Astrocyte (in vitro differentiated cells and primary cell): ENCODE measurements at regions not wholly inside any gene's neighbourhood (a gene's known extent, or its start where the extent isn't known, plus 50 kb on each side); places are given as distances from the start of the nearest gene placed in this dataset.

Source experiments
- DNase-seq: peaks from one replicate; pipeline ENCODE4 v3.0.0-alpha.2; 2010; ENCODE audit warnings: low read depth
- FAIRE-seq: peaks from 2 replicates; lab custom pipeline; 2011; peaks lifted over from hg19 to GRCh38; lab: Jason Lieb, UNC
- H2AFZ ChIP-seq: 2 replicates; pipeline ENCODE4 v1.6.0; 2012; ENCODE audit warnings: low read depth, low read length, inconsistent platforms
- H3K27ac ChIP-seq: 2 replicates; pipeline ENCODE4 v1.5.1; 2011; ENCODE audit warnings: low read depth, low read length, inconsistent platforms
- H3K27me3 ChIP-seq: 2 replicates; pipeline ENCODE4 v1.6.0; 2011; ENCODE audit warnings: low read length, inconsistent platforms; ENCODE audit not compliant: insufficient read depth
- H3K36me3 ChIP-seq: 2 replicates; pipeline ENCODE4 v1.5.1; 2011; ENCODE audit warnings: low read length, inconsistent platforms; ENCODE audit not compliant: insufficient read depth
- H3K4me1 ChIP-seq: 2 replicates; pipeline ENCODE4 v1.5.1; 2011; ENCODE audit warnings: low read length, inconsistent platforms; ENCODE audit not compliant: insufficient read depth
- H3K4me2 ChIP-seq: 2 replicates; pipeline ENCODE4 v1.6.0; 2012; ENCODE audit warnings: low read length, inconsistent platforms
- H3K4me3 ChIP-seq: 2 replicates; pipeline ENCODE4 v1.5.1; 2011; ENCODE audit warnings: low read depth, mild to moderate bottlenecking, low read length, inconsistent platforms; ENCODE audit not compliant: insufficient read depth
- H3K79me2 ChIP-seq: 2 replicates; pipeline ENCODE4 v1.6.0; 2012; ENCODE audit warnings: mild to moderate bottlenecking, low read length, inconsistent platforms; ENCODE audit not compliant: insufficient read depth
- H3K9ac ChIP-seq: 2 replicates; pipeline ENCODE4 v1.6.0; 2012; ENCODE audit warnings: mild to moderate bottlenecking, low read length, inconsistent platforms
- H3K9me3 ChIP-seq: 2 replicates; pipeline ENCODE4 v1.5.1; 2012; ENCODE audit warnings: low read depth, mild to moderate bottlenecking, low read length, inconsistent platforms; ENCODE audit not compliant: insufficient read depth
- H4K20me1 ChIP-seq: 2 replicates; pipeline ENCODE4 v1.6.0; 2012; ENCODE audit warnings: low read length, inconsistent platforms; ENCODE audit not compliant: insufficient read depth
- H3K27ac Mint-ChIP-seq: one replicate; pipeline ENCODE4 v1.8.0; 2021; ENCODE audit warnings: mild to moderate bottlenecking, mixed read lengths; ENCODE audit not compliant: unreplicated experiment
- H3K27me3 Mint-ChIP-seq: one replicate; pipeline ENCODE4 v1.8.0; 2021; ENCODE audit warnings: low read depth, mixed read lengths; ENCODE audit not compliant: unreplicated experiment
- H3K36me3 Mint-ChIP-seq: one replicate; pipeline ENCODE4 v1.8.0; 2021; ENCODE audit warnings: low read depth, mixed read lengths; ENCODE audit not compliant: unreplicated experiment
- H3K4me1 Mint-ChIP-seq: one replicate; pipeline ENCODE4 v1.8.0; 2021; ENCODE audit warnings: low read depth, mixed read lengths; ENCODE audit not compliant: unreplicated experiment
- H3K4me3 Mint-ChIP-seq: one replicate; pipeline ENCODE4 v1.8.0; 2021; ENCODE audit warnings: mild to moderate bottlenecking, moderate library complexity, mixed read lengths; ENCODE audit not compliant: unreplicated experiment
- H3K9me3 Mint-ChIP-seq: one replicate; pipeline ENCODE4 v1.8.0; 2021; ENCODE audit warnings: mild to moderate bottlenecking, mixed read lengths; ENCODE audit not compliant: unreplicated experiment
- EZH2 ChIP-seq: IDR thresholded peaks from 2 replicates; pipeline ENCODE4 v1.6.1; 2012; ENCODE audit warnings: mild to moderate bottlenecking, low read length, inconsistent platforms; ENCODE audit not compliant: insufficient read depth
- TF ChIP-seq, protein P1 (sequence below): IDR thresholded peaks from 2 replicates; pipeline ENCODE4 v1.5.1; 2011; ENCODE audit warnings: low read depth, mild to moderate bottlenecking, inconsistent platforms, low read length, moderate library complexity; ENCODE audit not compliant: insufficient read depth

DNA sequence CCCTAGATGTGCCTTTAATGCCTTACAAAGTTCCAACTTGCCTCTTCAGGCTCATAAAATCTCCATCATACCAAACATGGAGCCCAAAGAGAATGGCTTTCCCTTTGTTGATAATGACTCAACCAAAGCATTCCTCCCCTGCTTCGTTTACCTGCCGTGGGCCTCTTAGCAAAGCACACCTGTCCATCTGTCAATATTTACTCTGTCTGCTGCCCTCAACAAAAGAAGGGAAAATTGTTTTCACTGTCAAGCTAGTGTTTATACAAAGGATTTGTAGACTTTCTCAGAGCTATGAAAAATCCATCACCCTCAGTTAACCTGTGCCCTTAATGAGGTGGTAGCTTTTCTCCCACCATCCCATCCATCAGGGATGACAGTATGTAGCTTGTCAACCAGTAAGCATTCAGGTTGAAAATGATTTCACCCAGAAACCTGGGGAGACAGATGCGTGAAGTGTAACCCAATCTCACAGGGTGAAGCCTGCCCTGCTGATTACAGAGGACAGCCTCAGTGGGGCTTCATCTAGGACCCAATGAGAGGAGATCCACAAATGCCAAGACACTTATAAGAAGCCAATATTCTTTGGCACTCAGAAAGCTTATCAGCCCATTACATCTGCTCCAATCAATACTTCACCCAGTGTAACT lies 278.1 kb downstream of the NUAK1 start:
- no peak overlapping the region for H3K4me3 ChIP-seq
- H3K27me3 ChIP-seq = no peaks in the 10 kb centered on the region
- no peaks in the 10 kb centered on the region for H3K36me3 ChIP-seq
- no peak for DNase-seq
- H3K4me2 ChIP-seq = no peak overlapping the region
- TF ChIP-seq EZH2 = no peak
- TF ChIP-seq, protein P1, sequence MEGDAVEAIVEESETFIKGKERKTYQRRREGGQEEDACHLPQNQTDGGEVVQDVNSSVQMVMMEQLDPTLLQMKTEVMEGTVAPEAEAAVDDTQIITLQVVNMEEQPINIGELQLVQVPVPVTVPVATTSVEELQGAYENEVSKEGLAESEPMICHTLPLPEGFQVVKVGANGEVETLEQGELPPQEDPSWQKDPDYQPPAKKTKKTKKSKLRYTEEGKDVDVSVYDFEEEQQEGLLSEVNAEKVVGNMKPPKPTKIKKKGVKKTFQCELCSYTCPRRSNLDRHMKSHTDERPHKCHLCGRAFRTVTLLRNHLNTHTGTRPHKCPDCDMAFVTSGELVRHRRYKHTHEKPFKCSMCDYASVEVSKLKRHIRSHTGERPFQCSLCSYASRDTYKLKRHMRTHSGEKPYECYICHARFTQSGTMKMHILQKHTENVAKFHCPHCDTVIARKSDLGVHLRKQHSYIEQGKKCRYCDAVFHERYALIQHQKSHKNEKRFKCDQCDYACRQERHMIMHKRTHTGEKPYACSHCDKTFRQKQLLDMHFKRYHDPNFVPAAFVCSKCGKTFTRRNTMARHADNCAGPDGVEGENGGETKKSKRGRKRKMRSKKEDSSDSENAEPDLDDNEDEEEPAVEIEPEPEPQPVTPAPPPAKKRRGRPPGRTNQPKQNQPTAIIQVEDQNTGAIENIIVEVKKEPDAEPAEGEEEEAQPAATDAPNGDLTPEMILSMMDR = no peak
- Mint-ChIP-seq H3K36me3 (no peaks in the 10 kb centered on the region), H3K9me3 (peaks cover 10% of the 10 kb centered on the region), H3K27me3 (peaks cover 3% of the 10 kb centered on the region), H3K4me1 (peaks cover 4% of the 10 kb centered on the region), H3K27ac (no peak overlapping the region), H3K4me3 (no peak overlapping the region)
- H3K4me1 ChIP-seq = no peaks in the 10 kb centered on the region
- H4K20me1 ChIP-seq = no peaks in the 10 kb centered on the region
- FAIRE-seq = no peak
- H3K9me3 ChIP-seq = no peaks in the 10 kb centered on the region
- H3K27ac ChIP-seq = no peak overlapping the region
- no peaks in the 10 kb centered on the region for H3K79me2 ChIP-seq
- H3K9ac ChIP-seq = no peak overlapping the region
- no peak overlapping the region for H2AFZ ChIP-seq

DNA sequence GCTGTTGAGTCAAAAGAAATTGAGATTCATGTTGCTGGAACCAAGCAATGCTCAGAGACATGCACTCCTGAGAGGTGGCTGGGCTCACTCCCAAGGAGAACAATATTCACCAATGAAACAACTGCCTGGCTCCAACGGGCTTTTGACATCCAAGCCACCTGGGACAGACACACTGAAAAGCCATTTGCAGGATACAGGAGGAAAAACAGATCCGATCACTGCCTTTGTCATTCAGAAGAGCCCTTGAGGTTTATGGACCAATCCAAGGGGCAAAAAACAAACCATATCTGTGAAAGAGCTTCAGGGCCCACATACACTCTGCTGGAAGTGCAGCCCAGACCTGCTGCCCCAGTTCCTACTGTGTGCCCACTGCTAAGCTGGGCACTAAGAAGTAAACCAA lies 277.5 kb downstream of the NUAK1 start:
- Mint-ChIP-seq H3K27me3 (peaks cover 3% of the 10 kb centered on the region), H3K27ac (no peak overlapping the region), H3K9me3 (peaks cover 10% of the 10 kb centered on the region), H3K4me3 (no peak overlapping the region), H3K36me3 (no peaks in the 10 kb centered on the region), H3K4me1 (peaks cover 4% of the 10 kb centered on the region)
- no peak for DNase-seq
- Histone ChIP-seq H3K36me3 (no peaks in the 10 kb centered on the region), H3K4me3 (no peak overlapping the region), H2AFZ (no peak overlapping the region), H3K4me2 (no peak overlapping the region), H3K27ac (no peak overlapping the region), H3K4me1 (no peaks in the 10 kb centered on the region), H3K9ac (no peak overlapping the region), H3K27me3 (no peaks in the 10 kb centered on the region), H4K20me1 (no peaks in the 10 kb centered on the region), H3K79me2 (no peaks in the 10 kb centered on the region), H3K9me3 (no peaks in the 10 kb centered on the region)
- FAIRE-seq = no peak
- TF ChIP-seq, protein P1 = no peak
- no peak for TF ChIP-seq EZH2

DNA sequence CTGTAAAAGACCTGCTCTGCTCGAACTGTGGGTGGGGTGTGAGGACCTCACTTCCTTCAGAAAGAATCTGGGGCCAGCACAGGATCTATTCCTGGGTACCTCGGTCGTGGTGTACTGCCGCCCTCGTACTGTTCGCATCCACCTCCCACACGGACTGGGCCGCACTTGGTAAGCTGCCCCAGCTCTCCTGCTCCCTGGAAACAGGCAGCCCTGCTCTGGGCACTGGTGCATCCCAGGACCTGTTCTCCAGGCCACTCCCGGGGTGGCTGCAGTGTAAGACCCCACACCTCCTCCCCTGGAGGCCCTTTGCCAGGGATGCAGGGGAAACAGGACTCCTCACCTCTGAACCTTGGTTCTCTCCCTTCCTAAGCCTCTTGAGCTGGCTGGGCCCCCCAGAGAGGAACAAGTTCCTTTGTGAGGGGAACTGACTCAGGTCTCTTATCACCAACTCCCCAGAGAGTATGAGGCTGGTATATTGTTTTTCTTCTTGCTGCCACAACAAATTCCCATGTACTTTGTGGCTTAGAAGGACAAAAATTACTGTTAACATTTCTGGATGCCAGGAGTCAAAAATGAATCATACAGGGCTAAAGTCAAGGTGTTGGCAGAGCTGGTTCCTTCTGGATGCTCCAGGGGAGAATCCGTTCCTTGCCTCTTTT lies 276.5 kb downstream of the NUAK1 start:
- DNase-seq = no peak
- Mint-ChIP-seq H3K4me3 (no peak overlapping the region), H3K36me3 (no peaks in the 10 kb centered on the region), H3K27me3 (peaks cover 3% of the 10 kb centered on the region), H3K4me1 (peaks cover 4% of the 10 kb centered on the region), H3K27ac (no peak overlapping the region), H3K9me3 (peaks cover 10% of the 10 kb centered on the region)
- Histone ChIP-seq H3K4me2 (no peak overlapping the region), H4K20me1 (no peaks in the 10 kb centered on the region), H3K36me3 (no peaks in the 10 kb centered on the region), H3K79me2 (no peaks in the 10 kb centered on the region), H3K4me3 (no peak overlapping the region), H3K9me3 (no peaks in the 10 kb centered on the region), H3K27me3 (no peaks in the 10 kb centered on the region), H3K9ac (no peak overlapping the region), H2AFZ (no peak overlapping the region), H3K4me1 (no peaks in the 10 kb centered on the region), H3K27ac (no peak overlapping the region)
- no peak for FAIRE-seq
- TF ChIP-seq EZH2 = no peak
- TF ChIP-seq, protein P1 = no peak
